ENCODE measurements at regions not wholly inside any gene's neighbourhood (a gene's known extent, or its start where the extent isn't known, plus 50 kb on each side); places are given as distances from the start of the nearest gene placed in this dataset.

GRCh38 chr6:126773112-126773805, 345.2 kb upstream of the RSPO3 start:
- H3K4me1 Mint-ChIP-seq = peaks cover 18% of the 10 kb centered on the region
- TF ChIP-seq AFF4 (CRISPR knock-in tag; IDR thresholded peaks at IDR 0.05; ENCODE audit: borderline replicate concordance) = no peak
- TF ChIP-seq, protein P1, sequence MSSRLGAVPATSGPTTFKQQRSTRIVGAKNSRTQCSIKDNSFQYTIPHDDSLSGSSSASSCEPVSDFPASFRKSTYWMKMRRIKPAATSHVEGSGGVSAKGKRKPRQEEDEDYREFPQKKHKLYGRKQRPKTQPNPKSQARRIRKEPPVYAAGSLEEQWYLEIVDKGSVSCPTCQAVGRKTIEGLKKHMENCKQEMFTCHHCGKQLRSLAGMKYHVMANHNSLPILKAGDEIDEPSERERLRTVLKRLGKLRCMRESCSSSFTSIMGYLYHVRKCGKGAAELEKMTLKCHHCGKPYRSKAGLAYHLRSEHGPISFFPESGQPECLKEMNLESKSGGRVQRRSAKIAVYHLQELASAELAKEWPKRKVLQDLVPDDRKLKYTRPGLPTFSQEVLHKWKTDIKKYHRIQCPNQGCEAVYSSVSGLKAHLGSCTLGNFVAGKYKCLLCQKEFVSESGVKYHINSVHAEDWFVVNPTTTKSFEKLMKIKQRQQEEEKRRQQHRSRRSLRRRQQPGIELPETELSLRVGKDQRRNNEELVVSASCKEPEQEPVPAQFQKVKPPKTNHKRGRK (CRISPR knock-in tag; IDR thresholded peaks at IDR 0.05; ENCODE audit: borderline replicate concordance) = no peak
- TF ChIP-seq, protein P2, sequence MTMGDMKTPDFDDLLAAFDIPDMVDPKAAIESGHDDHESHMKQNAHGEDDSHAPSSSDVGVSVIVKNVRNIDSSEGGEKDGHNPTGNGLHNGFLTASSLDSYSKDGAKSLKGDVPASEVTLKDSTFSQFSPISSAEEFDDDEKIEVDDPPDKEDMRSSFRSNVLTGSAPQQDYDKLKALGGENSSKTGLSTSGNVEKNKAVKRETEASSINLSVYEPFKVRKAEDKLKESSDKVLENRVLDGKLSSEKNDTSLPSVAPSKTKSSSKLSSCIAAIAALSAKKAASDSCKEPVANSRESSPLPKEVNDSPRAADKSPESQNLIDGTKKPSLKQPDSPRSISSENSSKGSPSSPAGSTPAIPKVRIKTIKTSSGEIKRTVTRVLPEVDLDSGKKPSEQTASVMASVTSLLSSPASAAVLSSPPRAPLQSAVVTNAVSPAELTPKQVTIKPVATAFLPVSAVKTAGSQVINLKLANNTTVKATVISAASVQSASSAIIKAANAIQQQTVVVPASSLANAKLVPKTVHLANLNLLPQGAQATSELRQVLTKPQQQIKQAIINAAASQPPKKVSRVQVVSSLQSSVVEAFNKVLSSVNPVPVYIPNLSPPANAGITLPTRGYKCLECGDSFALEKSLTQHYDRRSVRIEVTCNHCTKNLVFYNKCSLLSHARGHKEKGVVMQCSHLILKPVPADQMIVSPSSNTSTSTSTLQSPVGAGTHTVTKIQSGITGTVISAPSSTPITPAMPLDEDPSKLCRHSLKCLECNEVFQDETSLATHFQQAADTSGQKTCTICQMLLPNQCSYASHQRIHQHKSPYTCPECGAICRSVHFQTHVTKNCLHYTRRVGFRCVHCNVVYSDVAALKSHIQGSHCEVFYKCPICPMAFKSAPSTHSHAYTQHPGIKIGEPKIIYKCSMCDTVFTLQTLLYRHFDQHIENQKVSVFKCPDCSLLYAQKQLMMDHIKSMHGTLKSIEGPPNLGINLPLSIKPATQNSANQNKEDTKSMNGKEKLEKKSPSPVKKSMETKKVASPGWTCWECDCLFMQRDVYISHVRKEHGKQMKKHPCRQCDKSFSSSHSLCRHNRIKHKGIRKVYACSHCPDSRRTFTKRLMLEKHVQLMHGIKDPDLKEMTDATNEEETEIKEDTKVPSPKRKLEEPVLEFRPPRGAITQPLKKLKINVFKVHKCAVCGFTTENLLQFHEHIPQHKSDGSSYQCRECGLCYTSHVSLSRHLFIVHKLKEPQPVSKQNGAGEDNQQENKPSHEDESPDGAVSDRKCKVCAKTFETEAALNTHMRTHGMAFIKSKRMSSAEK (CRISPR knock-in tag; IDR thresholded peaks at IDR 0.05; ENCODE audit: borderline replicate concordance) = no peak
- no peak for TF ChIP-seq ARID4B (CRISPR knock-in tag; IDR thresholded peaks at IDR 0.05; ENCODE audit: borderline replicate concordance)
- TF ChIP-seq ZNF671 (CRISPR knock-in tag; IDR thresholded peaks at IDR 0.05) = no peak
- TF ChIP-seq FOXJ3 (CRISPR knock-in tag; IDR thresholded peaks at IDR 0.05; ENCODE audit: borderline replicate concordance) = no peak
- TF ChIP-seq TEAD1 (CRISPR knock-in tag; IDR thresholded peaks at IDR 0.05) = no peak
- no peak for TF ChIP-seq RORB (CRISPR knock-in tag; IDR thresholded peaks at IDR 0.05)
- no peak for TF ChIP-seq ATF6 (CRISPR knock-in tag; IDR thresholded peaks at IDR 0.05)
- no peak for TF ChIP-seq ATF2 (CRISPR knock-in tag; IDR thresholded peaks at IDR 0.05; ENCODE audit: borderline replicate concordance, low read depth)
- TF ChIP-seq, protein P3, sequence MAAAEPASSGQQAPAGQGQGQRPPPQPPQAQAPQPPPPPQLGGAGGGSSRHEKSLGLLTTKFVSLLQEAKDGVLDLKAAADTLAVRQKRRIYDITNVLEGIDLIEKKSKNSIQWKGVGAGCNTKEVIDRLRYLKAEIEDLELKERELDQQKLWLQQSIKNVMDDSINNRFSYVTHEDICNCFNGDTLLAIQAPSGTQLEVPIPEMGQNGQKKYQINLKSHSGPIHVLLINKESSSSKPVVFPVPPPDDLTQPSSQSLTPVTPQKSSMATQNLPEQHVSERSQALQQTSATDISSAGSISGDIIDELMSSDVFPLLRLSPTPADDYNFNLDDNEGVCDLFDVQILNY (CRISPR knock-in tag; IDR thresholded peaks at IDR 0.05) = no peak
- no peak for TF ChIP-seq TCF7 (CRISPR knock-in tag; IDR thresholded peaks at IDR 0.05; ENCODE audit: low read depth)
- no peak for TF ChIP-seq ESRRA (CRISPR knock-in tag; IDR thresholded peaks at IDR 0.05; ENCODE audit: borderline replicate concordance)
- no peak for TF ChIP-seq ETV6 (CRISPR knock-in tag; IDR thresholded peaks at IDR 0.05)
- TF ChIP-seq KAT7 (CRISPR knock-in tag; IDR thresholded peaks at IDR 0.05; ENCODE audit: borderline replicate concordance) = no peak
- no peak for TF ChIP-seq ZNF121 (CRISPR knock-in tag; IDR thresholded peaks at IDR 0.05)
- no peak for TF ChIP-seq TP53 (CRISPR knock-in tag; IDR thresholded peaks at IDR 0.05)
- H3K27ac Mint-ChIP-seq = 0 out of 2 replicates have a peak overlapping the region, but pooled peaks have one; percentile 37
- ChIA-PET CTCF (no interaction called here), POLR2A (no interaction called here)
- peaks cover 6% of the 10 kb centered on the region for H3K27me3 Mint-ChIP-seq (ENCODE audit: low read depth)
- ATAC-seq = peak; percentile 79
- H3K36me3 Mint-ChIP-seq = no peaks in the 10 kb centered on the region
- no peak for DNase-seq (ENCODE audit: low spot score)
- no peak overlapping the region for H3K4me3 Mint-ChIP-seq
- H3K9me3 Mint-ChIP-seq = no peaks in the 10 kb centered on the region

Data from WTC11 (cell line).